Stimulated activated CD4-positive, alpha-beta T cell treated with anti-CD3 and anti-CD28 coated beads, Interleukin-2, amount 100 ng/mL, for 4 hours (primary cell): ENCODE measurements at regions not wholly inside any gene's neighbourhood (a gene's known extent, or its start where the extent isn't known, plus 50 kb on each side); places are given as distances from the start of the nearest gene placed in this dataset.
"Not testable (repeated sequence)": the region's sequence is repeated elsewhere in the genome, so short reads cannot be mapped to it uniquely, and the experiment has no call there.

ENCODE experiments used
- DNase-seq: peaks from one replicate; pipeline ENCODE4 v3.0.0-alpha.2; 2020; ENCODE audit warnings: low read depth

DNA sequence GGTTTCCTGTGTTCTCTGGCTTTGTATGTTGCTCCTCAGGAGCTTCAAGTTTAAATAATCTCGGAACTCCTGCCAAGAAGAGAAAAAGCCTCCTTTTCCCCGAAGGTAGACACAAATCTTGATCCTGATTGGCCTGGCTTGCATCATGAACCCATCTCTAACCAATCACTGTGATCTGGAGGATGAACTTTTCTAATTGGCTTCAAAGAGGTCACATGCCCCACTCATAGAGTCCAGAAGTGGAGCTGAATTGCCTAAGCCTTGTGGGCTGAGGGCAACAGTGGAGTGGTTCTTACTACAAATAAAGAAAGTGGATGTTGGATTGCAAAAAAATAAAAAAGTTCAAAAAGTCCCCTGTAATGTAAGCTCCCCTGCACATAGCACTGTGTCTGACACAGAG, 245.9 kb downstream of the MID1IP1 start:
- DNase-seq = no peak

GRCh38 chrX:39049975-39050374, 248.7 kb downstream of the MID1IP1 start:
- DNase-seq = no peak

- no peak for DNase-seq
These were observed 249.2 kb downstream of the MID1IP1 start for GRCh38 chrX:39050427-39050826.

- no peak for DNase-seq
These were observed 251.5 kb downstream of the MID1IP1 start for GRCh38 chrX:39052751-39053150.

DNA sequence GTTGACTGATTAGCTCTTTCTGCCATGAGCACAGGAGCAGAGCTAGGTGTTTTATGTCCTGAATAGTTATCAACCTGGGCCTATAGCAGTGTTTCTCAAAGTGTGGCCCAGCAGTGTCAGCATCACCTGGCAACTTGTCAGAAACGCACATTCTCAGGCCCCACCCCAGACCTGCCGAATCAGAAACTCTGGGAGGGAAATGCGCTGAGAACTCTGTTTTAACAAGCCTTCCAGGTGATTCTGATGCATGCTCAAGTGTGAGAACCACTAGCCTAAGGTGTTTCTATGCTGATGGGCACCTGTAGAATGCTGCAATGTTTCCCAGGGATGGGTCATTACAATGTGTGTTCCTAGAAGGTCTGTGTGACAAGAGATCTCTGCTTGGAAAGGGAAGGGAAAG, 257.5 kb downstream of the MID1IP1 start:
- no peak for DNase-seq

DNA sequence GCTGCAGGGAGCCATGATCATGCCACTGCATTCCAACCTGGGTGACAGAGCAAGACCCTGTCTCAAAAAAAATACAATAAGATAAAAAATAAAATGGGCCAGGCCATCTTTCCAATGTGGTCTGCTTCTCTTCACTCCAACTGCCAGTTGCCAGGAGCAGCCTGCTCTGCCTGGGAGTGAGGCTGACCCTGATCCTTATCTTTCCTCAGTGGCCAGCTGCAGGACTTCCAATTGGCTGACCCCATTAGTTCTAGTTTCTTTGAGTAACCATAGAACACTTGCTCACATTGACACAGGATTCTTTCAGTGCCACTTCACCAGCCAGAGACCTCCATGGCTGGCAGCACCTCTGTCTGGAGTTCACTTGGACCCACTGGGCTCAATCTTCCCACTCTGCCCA, 258.6 kb downstream of the MID1IP1 start:
- no peak for DNase-seq

GRCh38 chrX:39063037-39063436, 261.8 kb downstream of the MID1IP1 start:
- no peak for DNase-seq

DNA sequence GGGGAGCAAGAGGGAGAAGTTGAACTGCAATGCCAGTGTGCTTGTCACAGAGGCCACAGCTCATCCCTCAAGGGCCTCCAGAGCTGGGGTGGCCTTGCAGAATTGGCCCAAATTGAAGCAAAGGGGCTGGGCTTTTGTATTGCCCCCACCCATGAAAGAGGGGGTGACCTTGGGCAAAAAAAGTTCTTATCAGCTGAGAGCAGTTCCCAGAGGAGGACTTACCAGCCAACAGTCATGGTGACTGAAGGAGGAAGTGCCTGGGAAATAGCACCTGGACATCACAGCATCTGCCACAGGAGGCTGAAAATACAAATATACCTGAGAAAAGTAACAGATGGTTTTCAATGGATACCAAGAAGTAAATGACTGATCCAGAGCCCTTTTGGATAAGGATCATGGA, 262.4 kb downstream of the MID1IP1 start:
- no peak for DNase-seq

DNA sequence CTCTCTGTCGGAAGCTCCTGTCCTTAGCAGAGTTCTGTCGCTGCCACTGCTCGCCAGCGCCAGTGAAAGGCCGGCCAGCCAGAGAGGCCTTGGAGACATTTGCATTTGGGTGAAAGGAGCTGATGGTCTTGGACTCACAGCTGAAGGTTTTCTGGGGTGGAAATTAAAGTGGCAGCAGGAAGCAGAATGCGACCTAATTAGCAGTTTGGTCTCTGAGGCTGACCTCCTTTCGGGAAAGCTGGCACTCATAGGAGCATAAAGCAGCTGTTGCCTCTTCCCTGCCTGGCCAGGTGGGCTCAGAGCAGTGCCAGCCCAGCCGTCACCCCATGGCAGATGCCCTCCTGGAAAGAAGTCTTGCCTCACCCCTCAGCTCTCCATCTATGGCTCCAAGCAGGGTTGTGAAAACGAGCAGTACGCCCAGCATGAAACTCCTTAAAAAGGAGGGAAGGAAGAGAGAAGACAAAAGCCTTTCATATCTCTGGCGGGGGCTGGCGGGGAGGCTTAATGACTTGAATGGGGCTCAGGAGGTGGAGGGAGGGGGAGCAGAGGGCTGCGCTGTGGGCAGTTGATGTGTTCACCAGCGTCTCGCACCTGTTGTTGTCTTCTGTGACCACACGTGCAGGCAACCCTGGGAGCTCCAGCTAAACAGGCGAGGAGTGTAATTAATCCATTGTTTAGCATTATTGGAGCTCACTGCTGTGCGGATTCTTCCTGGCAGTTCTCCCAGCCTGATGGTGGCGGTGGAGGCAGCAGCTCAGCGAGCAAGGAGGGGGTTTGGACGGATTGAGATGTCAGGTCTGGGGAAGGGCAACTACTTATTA, 264.0 kb downstream of the MID1IP1 start:
- no peak for DNase-seq

- no peak for DNase-seq
These were observed 266.6 kb downstream of the MID1IP1 start for GRCh38 chrX:39067866-39068265.

DNA sequence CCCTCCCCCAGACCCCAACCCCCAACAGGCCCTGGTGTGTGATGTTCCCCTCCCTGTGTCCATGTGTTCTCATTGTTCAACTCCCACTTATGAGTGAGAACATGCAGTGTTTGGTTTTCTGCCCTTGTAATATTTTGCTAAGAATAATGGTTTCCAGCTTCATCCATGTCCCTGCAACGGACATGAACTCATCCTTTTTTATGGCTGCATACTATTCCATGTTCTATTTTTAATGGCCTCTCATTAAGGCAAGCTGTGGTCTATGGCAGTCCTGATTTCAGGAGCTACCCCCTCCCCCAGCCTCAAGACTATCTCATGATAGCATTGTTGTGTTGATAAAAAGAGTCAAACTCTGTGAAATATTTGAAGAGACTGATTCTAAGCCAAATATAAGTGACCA, 267.4 kb downstream of the MID1IP1 start:
- not testable (repeated sequence) for DNase-seq

DNA sequence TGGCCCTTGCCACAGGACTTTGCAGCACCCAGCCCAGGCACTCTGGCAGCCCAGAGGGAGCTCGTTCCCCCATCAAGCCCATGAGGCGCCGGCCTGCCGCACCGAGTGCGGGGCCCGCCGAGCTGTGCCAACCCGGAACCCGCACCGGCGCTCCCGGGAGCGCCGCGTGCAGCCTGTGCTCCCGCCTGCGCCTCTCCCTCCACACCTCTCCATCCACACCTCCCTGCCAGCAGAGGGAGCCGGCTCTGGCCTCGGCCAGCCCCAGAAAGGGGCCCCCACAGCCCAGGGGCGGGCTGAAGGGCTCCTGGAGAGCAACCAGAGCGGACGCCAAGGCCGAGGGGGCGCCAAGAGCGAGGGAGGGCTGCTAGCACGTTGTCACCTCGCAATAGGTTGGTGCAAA, 268.8 kb downstream of the MID1IP1 start:
- no peak for DNase-seq

DNA sequence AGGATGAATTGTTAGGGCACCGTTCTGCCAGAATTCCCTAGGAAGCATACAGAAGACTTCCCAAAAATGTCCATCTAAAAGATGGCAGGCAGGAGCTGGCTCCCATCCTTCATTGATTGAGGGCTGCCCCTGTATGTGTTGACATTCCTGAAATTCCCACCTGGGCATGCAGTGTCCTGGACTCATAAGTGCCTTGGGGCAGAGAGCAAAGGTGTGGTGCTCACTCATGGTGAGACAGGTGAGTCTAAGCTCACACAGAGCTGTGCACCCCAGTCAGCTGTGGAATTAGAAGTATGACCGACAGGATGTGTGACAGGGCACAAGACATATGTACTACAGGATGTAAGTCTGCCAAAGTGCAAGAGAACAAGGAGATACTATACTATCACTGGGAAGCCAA, 271.9 kb downstream of the MID1IP1 start:
- DNase-seq = no peak

DNA sequence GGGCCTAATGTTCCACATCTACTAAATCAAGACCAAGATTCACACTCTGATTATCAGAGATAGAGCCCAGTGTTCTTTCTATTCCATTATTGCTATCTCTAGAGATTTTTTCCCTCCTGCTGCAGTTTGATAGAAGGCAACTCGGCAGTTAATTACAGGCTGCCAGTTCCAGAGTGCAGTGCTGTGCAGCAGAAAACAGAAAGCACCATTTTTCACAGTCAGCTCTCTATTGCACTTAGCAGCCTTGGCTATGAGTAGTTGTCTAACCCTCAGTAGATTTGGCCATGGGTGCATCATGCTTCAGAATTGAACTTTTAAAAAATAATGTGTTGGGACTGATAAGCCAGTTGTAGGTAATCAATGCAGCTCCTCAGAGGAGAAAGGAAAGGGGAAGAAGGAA, 295.3 kb downstream of the MID1IP1 start:
- DNase-seq = no peak

DNA sequence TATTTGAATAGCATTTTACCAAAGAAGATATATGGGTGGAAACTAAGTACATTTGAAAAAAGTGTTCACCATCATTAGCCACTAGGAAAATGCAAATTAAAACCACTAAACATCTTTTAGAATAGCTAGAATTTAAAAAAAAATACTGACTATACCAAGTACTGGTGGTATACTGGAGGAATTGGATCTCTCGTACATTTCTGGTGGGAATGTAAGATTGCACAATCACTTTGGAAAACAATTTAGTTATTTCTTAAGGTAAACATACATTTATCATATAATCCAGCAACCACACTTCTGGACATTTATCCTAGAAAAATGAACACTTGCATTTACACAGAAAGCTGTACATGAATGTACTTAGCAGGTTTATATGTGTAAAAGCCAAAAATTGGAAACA, 303.5 kb downstream of the MID1IP1 start:
- DNase-seq = no peak

DNA sequence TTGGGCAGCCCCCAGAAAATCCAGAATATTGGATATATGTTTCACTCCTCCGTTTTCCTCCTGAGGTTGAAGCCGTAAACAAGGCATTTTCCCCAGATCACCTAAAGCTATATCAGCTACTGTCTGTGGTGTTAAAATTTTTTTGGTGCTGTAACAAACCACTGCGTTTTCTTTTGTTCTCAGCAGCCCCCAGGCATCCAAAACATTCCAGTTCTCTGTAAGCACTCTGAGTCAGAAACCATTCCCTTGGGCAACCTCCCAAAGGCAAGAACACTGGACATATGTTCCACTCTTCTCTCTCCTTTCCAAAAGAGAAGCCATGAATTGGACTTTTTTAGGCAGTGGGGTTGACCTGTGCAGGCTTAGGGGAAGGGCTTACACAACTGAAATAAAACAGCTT, 310.9 kb downstream of the MID1IP1 start:
- no peak for DNase-seq

DNA sequence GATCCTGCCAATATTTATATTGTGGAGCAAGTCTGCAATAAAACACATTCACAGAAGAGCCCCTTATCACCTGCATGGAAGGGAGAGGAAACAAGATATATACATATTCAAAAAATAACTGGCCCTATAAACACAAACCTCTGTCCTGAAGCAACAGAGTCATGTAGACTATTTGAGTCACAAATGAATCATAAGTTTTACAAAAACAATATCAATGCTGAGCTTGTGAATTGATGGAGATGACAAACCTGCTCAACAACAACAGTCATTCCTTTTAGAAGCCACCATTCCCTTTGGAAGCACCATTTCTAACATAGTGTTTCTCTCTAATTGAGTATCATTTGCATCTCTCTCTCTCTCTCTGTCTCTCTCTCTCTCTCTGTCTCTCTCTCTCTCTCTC, 313.9 kb downstream of the MID1IP1 start:
- DNase-seq = no peak

- no peak for DNase-seq
These were observed 315.8 kb downstream of the MID1IP1 start for GRCh38 chrX:39117101-39117500.

GRCh38 chrX:39121903-39122302, 320.6 kb downstream of the MID1IP1 start:
- no peak for DNase-seq

DNA sequence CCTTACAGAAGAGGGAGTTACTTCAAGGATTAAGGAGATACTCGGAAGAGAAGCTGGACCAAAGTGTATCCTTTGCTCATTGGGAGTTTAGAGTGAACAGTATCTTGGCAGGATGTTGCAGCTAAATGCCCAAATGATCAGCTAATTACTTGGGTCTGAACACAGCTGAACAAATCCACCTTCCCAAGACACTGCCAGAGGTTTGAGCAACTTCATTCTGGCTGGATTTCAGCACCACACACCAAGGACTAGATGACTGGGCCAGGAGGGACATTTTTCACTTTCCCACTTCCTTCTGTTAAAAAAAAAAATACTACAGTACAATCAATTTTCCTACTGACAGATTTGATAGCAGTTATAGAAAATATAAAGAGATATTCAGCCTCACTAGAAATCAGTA, 324.6 kb downstream of the MID1IP1 start:
- no peak for DNase-seq

- peak; percentile 1 for DNase-seq
These were observed 332.7 kb downstream of the MID1IP1 start for GRCh38 chrX:39133971-39134370.

DNA sequence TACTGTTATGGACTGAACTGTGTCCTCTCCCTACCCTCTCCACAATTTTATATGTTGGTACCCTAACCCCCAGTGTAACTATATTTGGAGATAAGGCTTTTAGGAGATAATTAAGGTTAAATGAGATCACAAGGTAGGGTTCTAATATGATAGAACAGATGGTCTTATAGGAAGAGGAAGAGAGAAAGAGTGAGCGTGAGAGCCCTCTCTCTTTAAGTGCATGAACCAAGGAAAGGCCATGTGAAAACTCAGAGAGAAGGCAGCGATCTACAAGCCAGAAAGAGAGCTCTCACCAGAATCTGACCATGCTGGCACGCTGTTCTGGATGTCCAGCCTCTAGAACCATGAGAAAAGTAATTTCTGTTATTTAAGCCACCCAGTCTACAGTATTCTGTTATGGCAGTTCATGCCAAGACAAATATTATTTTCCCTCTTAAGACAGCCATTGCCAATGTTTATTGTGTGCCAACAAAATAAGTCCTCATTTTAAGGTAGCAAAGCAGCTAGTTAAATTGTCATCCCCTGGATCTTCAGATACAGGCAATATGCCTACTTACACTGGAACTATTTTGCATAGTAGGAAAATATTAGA, 336.2 kb downstream of the MID1IP1 start:
- DNase-seq = no peak

GRCh38 chrX:39140581-39140980, 339.3 kb downstream of the MID1IP1 start:
- DNase-seq = no peak

GRCh38 chrX:39144323-39144722, 343.1 kb downstream of the MID1IP1 start:
- DNase-seq = no peak
